GM21423 (cell line): ENCODE measurements at regions not wholly inside any gene's neighbourhood (a gene's known extent, or its start where the extent isn't known, plus 50 kb on each side); places are given as distances from the start of the nearest gene placed in this dataset.

Experiments
- ATAC-seq: cut with Tn5 transposase; IDR thresholded peaks from one replicate; pipeline ENCODE4 v1.9.1; 2021; ENCODE audit warnings: mild to moderate bottlenecking, moderate library complexity; ENCODE audit not compliant: unreplicated experiment

DNA sequence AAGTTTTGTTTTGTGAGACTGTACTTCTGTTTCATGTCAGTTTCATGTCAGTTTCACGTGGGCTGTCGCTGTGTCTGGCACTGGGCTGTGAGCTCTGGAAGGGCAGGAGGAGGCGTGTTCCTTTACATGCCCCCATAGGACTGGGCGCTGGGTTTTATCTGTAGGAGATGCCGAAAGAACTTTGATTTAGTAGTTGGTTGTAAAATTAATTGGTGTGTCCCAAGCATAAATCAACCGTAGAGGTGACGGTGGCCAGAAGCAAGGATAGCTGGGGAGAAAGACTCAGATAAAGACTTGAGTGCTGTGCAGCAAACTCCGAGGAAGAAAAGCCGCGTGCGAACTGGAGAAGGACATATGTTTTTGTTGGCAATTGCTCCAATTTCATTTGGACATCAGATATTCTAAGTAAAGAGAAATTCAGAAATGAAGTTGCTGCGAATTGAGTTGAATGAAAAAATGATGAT is 182.5 kb downstream of the VRK1 start:
- ATAC-seq: no peak

DNA sequence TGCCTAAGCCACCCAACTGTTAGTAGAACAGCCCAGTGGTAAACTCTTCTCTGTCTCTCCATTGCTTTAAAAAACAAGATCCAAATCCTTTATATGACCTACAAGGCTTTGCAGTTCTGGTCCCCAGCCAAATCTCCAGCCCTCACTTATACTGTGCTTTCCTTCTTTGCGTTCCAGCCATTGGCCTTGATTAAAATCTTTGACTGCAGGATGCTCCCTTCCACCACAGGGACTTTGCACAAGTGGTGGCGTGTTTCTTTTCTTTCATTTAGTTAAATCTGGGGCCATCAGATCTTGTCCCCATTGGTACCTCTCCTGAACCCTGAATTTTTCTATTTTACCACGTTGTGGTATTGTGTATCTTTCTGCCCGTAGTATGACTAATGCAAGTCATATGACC is 183.7 kb downstream of the VRK1 start:
- no peak for ATAC-seq

DNA sequence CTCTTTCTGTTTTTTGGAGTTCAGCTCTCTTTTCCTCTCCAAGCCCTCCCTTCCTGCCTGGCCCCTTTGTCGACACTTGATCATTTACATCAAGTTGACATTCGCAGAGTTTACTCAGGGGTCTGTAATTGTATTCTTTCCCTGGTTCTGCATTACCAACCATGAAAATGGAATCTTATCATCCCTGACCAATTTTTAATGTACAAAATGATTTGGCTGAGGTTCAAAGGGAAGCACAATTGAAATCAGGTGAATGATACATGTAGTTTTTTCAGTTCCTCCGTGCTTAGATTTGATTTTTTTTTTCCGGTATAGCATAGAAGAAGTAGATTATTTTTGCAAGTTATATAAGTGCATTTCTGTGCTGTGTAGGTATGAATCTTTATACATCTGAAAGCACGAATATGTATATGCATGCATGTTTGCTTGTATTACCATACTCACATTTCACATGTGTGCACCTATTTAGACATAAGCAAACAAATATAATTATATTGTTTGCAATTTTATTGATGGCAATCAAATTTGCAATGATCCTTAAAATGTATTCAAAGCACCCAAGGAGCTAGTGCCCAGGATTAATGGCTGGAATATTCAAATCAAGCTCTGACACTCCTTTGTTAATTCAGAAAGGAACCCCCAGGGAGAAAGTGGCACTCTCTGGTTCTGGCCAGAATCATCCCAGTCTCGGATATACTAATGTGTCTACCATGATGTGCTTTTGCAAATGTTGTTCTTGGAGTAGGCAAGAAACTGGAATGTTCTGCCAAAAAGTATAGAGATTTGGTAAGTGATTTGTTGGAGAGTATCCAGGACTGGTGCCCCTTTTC is 189.3 kb downstream of the VRK1 start:
- ATAC-seq: no peak

DNA sequence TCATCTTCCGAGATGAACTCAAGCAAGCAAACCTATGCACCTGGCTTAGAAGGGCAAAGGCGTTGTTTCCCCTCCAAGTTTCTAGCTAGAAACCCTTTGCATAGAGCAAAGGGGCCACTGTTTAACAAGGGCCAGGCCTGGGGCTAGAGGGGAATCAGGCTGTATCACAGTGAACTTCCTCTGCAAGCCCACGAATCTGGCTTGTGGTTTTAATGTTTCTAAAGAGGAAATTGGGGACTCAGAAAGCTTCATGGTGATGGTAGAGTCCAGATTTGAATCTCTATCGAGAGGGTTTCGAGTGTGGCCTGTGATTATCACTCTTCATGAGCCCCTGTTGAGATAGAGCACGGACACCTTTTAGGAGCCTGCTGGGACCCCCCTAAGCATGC is 189.9 kb downstream of the VRK1 start:
- ATAC-seq: peak; percentile 52

- no peak for ATAC-seq
Measured at GRCh38 chr14:96987771-96988170, 190.6 kb downstream of the VRK1 start.

GRCh38 chr14:96989306-96989705 is 192.1 kb downstream of the VRK1 start:
- ATAC-seq: no peak

DNA sequence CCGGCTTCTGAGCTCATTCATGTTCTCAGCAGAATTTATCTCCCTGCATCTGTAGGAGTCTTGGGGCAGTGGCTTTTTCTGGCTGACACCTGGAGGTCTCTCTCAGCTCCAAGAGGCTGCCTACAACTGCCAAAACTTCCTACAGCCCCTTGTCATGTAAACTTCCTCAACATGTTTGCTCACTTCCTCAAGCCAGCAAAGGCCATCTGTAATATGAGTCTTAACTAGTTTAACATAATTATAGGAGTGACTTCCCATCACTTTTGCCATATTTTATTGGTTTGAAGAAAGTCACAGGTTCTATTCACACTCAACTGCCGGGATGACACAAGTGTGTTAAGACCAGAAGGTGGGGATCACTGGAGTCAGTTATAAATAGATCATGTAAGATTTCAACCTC is 194.0 kb downstream of the VRK1 start:
- ATAC-seq: no peak

DNA sequence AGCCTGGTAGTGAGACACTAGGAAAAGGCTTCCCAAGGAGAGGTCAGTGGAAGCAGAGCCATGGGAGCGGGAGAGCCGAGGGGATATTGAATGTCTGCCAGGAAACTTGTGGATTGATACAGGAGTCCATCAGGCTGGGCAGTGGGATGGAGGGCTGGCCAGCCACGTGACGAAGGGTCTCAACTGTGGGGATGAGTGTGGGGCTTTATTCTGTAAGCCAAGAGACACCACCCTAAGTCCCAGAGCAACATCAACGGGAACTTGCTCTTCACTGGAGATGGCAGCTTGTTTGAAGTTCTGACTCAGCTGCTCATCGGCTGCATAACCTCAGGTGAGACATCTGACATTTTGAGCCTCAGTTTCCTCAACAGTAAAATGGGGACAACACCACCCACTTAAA is 197.8 kb downstream of the VRK1 start:
- ATAC-seq: no peak

GRCh38 chr14:96997269-96997668 is 200.1 kb downstream of the VRK1 start:
- no peak for ATAC-seq

GRCh38 chr14:96997996-96998395 is 200.8 kb downstream of the VRK1 start:
- no peak for ATAC-seq

GRCh38 chr14:96999654-97000155 is 202.5 kb downstream of the VRK1 start:
- ATAC-seq: no peak

- ATAC-seq: no peak
Measured at GRCh38 chr14:97002454-97002853, 205.3 kb downstream of the VRK1 start.

GRCh38 chr14:97005934-97006333 is 208.8 kb downstream of the VRK1 start:
- no peak for ATAC-seq

- no peak for ATAC-seq
Measured at GRCh38 chr14:97010491-97011160, 213.4 kb downstream of the VRK1 start.

DNA sequence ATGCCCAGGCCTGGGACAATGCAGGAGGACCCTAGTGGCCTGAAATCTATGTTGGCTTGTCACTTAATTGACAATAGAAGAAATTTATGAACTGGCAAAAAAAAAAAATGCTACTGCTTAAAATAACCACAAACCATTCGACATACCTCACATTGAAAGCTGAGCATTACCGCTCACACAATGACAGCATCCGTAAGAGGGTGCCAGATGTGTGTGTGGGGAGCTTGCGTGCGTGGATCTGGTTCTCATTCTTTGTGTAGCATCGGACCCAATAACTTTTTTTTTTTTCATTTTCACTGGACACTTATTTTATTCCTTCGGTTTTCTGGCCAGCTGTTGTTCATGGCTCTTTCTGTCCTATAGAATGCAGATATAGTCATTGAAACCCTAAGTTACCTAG is 216.7 kb downstream of the VRK1 start:
- ATAC-seq: no peak

GRCh38 chr14:97021001-97021400 is 223.8 kb downstream of the VRK1 start:
- ATAC-seq: no peak

- no peak for ATAC-seq
Measured at GRCh38 chr14:97021571-97022168, 224.5 kb downstream of the VRK1 start.

- ATAC-seq: no peak
Measured at GRCh38 chr14:97022741-97023140, 225.6 kb downstream of the VRK1 start.

GRCh38 chr14:97023871-97024270 is 226.7 kb downstream of the VRK1 start:
- ATAC-seq: no peak

DNA sequence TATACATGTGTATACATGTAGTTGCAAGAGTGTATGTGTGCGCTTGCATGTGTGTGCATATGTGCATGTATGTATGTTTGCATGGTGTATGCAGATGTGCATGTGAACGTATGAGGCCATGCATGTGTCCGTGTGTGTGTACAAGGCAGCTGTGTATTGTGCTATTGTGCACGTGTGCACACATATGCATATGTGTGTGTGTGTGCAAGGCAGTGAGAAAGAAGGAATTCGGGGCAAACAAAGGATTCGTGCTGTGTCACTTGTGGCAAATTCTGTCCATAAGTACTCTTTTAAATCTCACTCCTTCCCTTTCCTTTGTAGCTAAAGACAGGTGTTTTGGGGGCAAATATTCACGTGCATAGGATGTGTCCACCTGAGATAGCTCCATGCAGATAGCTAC is 227.1 kb downstream of the VRK1 start:
- no peak for ATAC-seq

DNA sequence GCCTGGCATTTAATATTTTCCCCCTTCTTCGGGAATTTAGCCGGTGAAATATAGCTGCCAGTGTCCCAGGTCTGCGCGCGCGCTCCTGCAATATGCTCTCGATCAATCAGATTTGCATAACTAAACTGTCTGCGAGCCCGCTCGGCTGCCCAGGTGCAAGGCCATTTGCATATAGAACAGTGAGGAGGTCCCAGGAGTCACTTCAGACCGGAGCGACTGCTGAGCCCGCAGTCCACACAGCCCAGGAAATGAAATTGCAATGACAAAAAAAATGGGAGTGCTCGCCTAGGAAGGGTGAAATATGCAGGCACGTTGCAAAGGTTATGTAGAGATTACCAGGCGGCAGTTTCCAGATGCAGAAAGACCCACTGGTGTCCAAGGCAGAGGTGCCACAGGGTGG is 228.5 kb downstream of the VRK1 start:
- ATAC-seq: no peak
